ENCODE measurements at regions not wholly inside any gene's neighbourhood (a gene's known extent, or its start where the extent isn't known, plus 50 kb on each side); places are given as distances from the start of the nearest gene placed in this dataset.

DNA sequence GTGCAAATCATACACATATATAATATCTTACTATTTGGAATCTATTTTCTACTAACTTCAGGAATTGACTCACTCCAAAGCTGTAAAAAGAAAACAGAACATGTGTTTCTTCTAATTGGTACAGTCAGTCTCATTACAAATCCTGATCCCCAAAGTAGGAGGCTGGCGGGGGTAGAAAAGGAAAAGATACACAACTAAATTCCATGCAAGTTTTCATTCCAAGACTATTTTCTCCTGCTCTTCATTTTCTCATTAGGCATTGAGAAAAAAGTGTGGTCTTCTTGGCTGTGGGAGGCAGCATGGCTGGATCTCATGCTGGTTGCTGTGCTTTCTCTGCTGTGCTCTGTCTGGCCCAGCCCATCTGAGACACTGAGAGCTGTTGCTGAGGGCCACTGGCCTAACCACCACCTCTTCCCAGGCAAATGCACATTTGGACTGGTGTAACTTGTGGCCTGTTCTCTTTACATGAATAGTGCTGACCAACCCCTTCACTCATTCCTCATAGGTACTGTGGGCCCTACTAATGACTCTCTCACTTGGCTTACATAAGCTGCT, 1107.5 kb upstream of the B3GALT2 start:
- TF ChIP-seq, protein P1, sequence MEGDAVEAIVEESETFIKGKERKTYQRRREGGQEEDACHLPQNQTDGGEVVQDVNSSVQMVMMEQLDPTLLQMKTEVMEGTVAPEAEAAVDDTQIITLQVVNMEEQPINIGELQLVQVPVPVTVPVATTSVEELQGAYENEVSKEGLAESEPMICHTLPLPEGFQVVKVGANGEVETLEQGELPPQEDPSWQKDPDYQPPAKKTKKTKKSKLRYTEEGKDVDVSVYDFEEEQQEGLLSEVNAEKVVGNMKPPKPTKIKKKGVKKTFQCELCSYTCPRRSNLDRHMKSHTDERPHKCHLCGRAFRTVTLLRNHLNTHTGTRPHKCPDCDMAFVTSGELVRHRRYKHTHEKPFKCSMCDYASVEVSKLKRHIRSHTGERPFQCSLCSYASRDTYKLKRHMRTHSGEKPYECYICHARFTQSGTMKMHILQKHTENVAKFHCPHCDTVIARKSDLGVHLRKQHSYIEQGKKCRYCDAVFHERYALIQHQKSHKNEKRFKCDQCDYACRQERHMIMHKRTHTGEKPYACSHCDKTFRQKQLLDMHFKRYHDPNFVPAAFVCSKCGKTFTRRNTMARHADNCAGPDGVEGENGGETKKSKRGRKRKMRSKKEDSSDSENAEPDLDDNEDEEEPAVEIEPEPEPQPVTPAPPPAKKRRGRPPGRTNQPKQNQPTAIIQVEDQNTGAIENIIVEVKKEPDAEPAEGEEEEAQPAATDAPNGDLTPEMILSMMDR (IDR thresholded peaks at IDR 0.05) = no peak
- Mint-ChIP-seq H3K36me3 (ENCODE audit: low read depth) (no peaks in the 10 kb centered on the region), H3K4me3 (no peak overlapping the region), H3K4me1 (peaks cover 10% of the 10 kb centered on the region), H3K27ac (no peak overlapping the region), H3K27me3 (ENCODE audit: low read depth, poor library complexity) (no peaks in the 10 kb centered on the region), H3K9me3 (no peaks in the 10 kb centered on the region)
- DNase-seq = no peak

DNA sequence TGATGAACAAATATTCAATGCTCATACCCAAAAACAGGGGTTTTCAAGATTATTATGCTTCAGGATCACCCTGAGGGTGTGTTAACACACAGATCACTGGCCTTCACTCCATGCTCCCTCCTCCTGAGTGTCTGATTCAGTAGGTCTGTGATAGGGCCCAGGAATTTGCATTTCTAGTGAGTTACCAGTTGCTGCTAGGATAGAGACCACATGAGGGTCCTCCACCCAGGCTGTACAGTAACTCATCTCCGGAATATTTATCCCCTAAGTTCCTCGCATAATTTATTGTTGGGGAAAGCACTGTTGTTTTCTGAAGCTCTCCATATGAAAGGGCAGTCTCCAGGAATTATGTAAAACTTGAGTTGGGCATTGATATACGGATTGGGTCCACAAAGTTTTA, 1106.6 kb upstream of the B3GALT2 start:
- H3K4me1 Mint-ChIP-seq = peaks cover under 1% of the 10 kb centered on the region
- H3K27ac Mint-ChIP-seq = no peak overlapping the region
- no peaks in the 10 kb centered on the region for H3K36me3 Mint-ChIP-seq (ENCODE audit: low read depth)
- TF ChIP-seq, protein P1 (IDR thresholded peaks at IDR 0.05) = no peak
- H3K27me3 Mint-ChIP-seq (ENCODE audit: low read depth, poor library complexity) = no peaks in the 10 kb centered on the region
- H3K9me3 Mint-ChIP-seq = no peaks in the 10 kb centered on the region
- no peak overlapping the region for H3K4me3 Mint-ChIP-seq
- DNase-seq = no peak

DNA sequence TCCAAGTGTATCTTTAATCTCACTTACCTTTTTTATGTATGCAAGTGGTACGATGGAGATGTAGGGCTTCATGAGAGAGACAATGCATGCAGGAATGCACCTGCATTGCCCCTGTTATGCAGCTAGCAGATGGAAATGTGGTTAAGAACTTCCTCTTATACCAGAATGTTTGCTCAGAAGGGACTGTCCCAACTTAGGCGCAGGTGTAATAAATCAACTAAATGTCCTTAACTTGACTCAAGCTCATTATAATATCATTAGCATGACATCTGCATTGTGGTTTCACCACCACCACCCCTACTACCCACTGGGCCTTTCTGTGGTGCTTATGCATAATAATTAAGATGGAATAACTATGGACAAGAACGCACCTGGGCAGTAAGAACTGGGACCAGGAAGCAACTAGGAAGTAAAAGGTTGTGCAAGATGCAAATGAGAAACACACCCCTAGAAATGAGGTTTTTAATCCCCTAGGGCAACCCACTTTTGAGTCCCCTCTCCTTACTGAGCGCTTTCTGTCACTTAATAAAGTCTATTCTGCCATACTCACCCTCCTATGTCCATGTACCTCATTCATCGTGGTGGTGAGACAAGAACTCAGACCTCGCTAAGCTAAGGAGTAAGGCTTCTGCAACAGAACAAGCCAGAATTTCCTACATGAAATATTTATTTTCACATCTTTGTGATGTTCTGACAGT, 1103.3 kb upstream of the B3GALT2 start:
- peaks cover 2% of the 10 kb centered on the region for H3K27me3 Mint-ChIP-seq (ENCODE audit: low read depth, poor library complexity)
- H3K4me1 Mint-ChIP-seq = no peaks in the 10 kb centered on the region
- DNase-seq = no peak
- TF ChIP-seq, protein P1 (IDR thresholded peaks at IDR 0.05) = no peak
- no peak overlapping the region for H3K4me3 Mint-ChIP-seq
- H3K9me3 Mint-ChIP-seq = no peaks in the 10 kb centered on the region
- H3K27ac Mint-ChIP-seq = no peak overlapping the region
- peaks cover 5% of the 10 kb centered on the region for H3K36me3 Mint-ChIP-seq (ENCODE audit: low read depth)

DNA sequence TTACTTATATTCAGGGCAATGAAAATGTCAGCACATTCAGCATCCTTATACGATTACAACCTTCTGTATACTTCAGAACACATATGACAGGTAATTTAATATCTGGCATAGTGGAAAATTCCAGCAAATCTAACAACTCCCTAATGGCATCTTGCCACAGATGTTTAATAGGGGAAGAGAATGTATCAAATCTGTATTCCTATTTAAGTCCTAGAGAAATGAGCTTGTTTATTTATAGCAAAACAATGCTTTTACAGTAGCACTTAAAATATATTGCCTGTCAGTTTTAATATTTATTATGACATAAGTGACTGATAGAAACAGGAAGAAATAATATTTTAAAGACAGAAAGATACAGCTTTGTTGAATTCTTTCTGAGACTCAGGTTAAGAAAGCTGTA, 1101.8 kb upstream of the B3GALT2 start:
- Mint-ChIP-seq H3K4me1 (peaks cover 5% of the 10 kb centered on the region), H3K27ac (no peak overlapping the region), H3K9me3 (no peaks in the 10 kb centered on the region), H3K4me3 (no peak overlapping the region), H3K36me3 (ENCODE audit: low read depth) (peaks cover 11% of the 10 kb centered on the region), H3K27me3 (ENCODE audit: low read depth, poor library complexity) (peaks cover 2% of the 10 kb centered on the region)
- TF ChIP-seq, protein P1 (IDR thresholded peaks at IDR 0.05) = no peak
- no peak for DNase-seq

DNA sequence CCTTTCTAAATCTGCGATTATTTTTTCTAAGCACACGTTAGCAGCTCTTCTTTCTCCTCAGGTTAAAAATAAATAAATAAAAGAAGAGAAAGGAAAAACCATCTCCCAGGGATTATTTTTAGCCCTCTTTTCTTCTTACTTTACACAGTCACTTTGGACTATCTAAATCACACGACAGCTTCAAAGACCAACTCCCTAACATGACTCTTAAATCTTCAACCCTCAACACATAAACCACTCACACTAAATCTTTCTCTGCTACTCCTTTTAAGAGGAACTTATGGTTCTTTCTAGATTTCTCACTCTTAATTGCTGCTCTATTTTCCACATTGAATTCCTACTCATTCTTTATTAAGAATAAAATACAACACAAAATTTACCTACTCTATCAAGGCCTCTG, 1095.0 kb upstream of the B3GALT2 start:
- Mint-ChIP-seq H3K36me3 (ENCODE audit: low read depth) (peaks cover 36% of the 10 kb centered on the region), H3K27me3 (ENCODE audit: low read depth, poor library complexity) (peaks cover 3% of the 10 kb centered on the region), H3K9me3 (peaks cover 19% of the 10 kb centered on the region), H3K4me3 (peak overlapping the region; percentile 8), H3K4me1 (peaks cover 52% of the 10 kb centered on the region), H3K27ac (peak overlapping the region; percentile 62)
- DNase-seq = no peak
- TF ChIP-seq, protein P1 (IDR thresholded peaks at IDR 0.05) = no peak

DNA sequence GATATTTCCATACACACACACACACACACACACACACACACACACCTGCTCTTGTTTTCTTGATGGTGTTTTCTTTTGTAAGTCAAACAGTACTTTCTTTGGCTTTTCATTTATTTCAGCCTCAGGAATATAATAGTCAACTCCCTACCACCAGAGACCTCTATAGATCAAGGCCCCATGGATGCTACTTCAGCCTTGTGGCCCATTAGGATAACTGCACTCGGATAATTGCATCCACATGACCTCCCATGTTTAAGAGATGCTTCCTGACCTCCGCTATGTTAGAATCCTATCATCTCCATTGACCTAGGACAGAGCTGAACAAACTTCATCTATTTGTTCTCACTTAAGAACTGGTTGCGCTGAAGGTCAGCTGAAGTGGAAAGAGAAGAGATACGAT, 1094.0 kb upstream of the B3GALT2 start:
- H3K27me3 Mint-ChIP-seq (ENCODE audit: low read depth, poor library complexity) = peaks cover 3% of the 10 kb centered on the region
- peak overlapping the region; percentile 80 for H3K27ac Mint-ChIP-seq

More for the DNA sequence above, 1094.0 kb upstream of the B3GALT2 start:
- TF ChIP-seq, protein P1 (IDR thresholded peaks at IDR 0.05) = no peak
- Mint-ChIP-seq H3K4me3 (no peak overlapping the region), H3K36me3 (ENCODE audit: low read depth) (peaks cover 31% of the 10 kb centered on the region), H3K9me3 (peaks cover 23% of the 10 kb centered on the region), H3K4me1 (peaks cover 52% of the 10 kb centered on the region)
- no peak for DNase-seq
